Urothelium cell line (cell line): ENCODE measurements at regions not wholly inside any gene's neighbourhood (a gene's known extent, or its start where the extent isn't known, plus 50 kb on each side); places are given as distances from the start of the nearest gene placed in this dataset.

Experiments
- DNase-seq: peaks from one replicate; pipeline ENCODE4 v3.0.0; 2011; ENCODE audit warnings: low spot score, mixed read lengths
- FAIRE-seq: peaks from 2 replicates; lab custom pipeline; 2011; peaks lifted over from hg19 to GRCh38; lab: Jason Lieb, UNC

GRCh38 chr5:57696825-57697570, 214.4 kb upstream of the ACTBL2 start:
- DNase-seq: no peak
- FAIRE-seq: no peak

GRCh38 chr5:57696389-57696769, 213.8 kb upstream of the ACTBL2 start:
- no peak for FAIRE-seq

GRCh38 chr5:57695706-57696388, 213.2 kb upstream of the ACTBL2 start:
- DNase-seq (no peak), FAIRE-seq (no peak)

More at GRCh38 chr5:57696389-57696769, 213.8 kb upstream of the ACTBL2 start:
- DNase-seq: no peak

GRCh38 chr5:57695179-57695578, 212.6 kb upstream of the ACTBL2 start:
- DNase-seq (no peak), FAIRE-seq (no peak)

- DNase-seq (peak; percentile 17), FAIRE-seq (peak; percentile 13)
These were observed 211.1 kb upstream of the ACTBL2 start for GRCh38 chr5:57693488-57694305.

- FAIRE-seq: no peak
These were observed 210.2 kb upstream of the ACTBL2 start for GRCh38 chr5:57692582-57693487.

GRCh38 chr5:57690724-57691123, 208.1 kb upstream of the ACTBL2 start:
- no peak for FAIRE-seq
- no peak for DNase-seq

More at GRCh38 chr5:57692582-57693487, 210.2 kb upstream of the ACTBL2 start:
- DNase-seq: peak; percentile 93

- no peak for DNase-seq
- no peak for FAIRE-seq
These were observed 205.0 kb upstream of the ACTBL2 start for GRCh38 chr5:57687596-57687995.

- DNase-seq: no peak
- FAIRE-seq: no peak
These were observed 203.1 kb upstream of the ACTBL2 start for GRCh38 chr5:57685516-57686255.

- DNase-seq (no peak), FAIRE-seq (no peak)
These were observed 201.7 kb upstream of the ACTBL2 start for GRCh38 chr5:57684299-57684702.

- FAIRE-seq: no peak
- no peak for DNase-seq
These were observed 200.5 kb upstream of the ACTBL2 start for GRCh38 chr5:57683036-57683630.

- no peak for FAIRE-seq
- no peak for DNase-seq
These were observed 199.3 kb upstream of the ACTBL2 start for GRCh38 chr5:57681942-57682341.

GRCh38 chr5:57680686-57681085, 198.1 kb upstream of the ACTBL2 start:
- DNase-seq (no peak), FAIRE-seq (no peak)

GRCh38 chr5:57677235-57677634, 194.6 kb upstream of the ACTBL2 start:
- DNase-seq (no peak), FAIRE-seq (no peak)

- DNase-seq: no peak
These were observed 193.8 kb upstream of the ACTBL2 start for GRCh38 chr5:57676222-57677098.

GRCh38 chr5:57675236-57675635, 192.6 kb upstream of the ACTBL2 start:
- FAIRE-seq: no peak

More at GRCh38 chr5:57676222-57677098, 193.8 kb upstream of the ACTBL2 start:
- no peak for FAIRE-seq

GRCh38 chr5:57671371-57671770, 188.8 kb upstream of the ACTBL2 start:
- no peak for FAIRE-seq
- no peak for DNase-seq

More at GRCh38 chr5:57675236-57675635, 192.6 kb upstream of the ACTBL2 start:
- DNase-seq: no peak

- FAIRE-seq (no peak), DNase-seq (no peak)
These were observed 184.0 kb upstream of the ACTBL2 start for GRCh38 chr5:57666582-57666981.
